ENCODE measurements at regions not wholly inside any gene's neighbourhood (a gene's known extent, or its start where the extent isn't known, plus 50 kb on each side); places are given as distances from the start of the nearest gene placed in this dataset.
A peak's percentile ranks its signal among the peaks of the same experiment; 100 is the strongest.

- TF ChIP-seq CTCF (IDR thresholded peaks at IDR 0.05), result peak; percentile 85 to 98 (median 95)
- TF ChIP-seq POLR2A (IDR thresholded peaks at IDR 0.05), result no peak
- TF ChIP-seq EP300 (IDR thresholded peaks at IDR 0.05; ENCODE audit: low read depth), result no peak
Measured at GRCh38 chr15:79184465-79184892, 93.9 kb upstream of the RASGRF1 start.
